K562 (cell line): ENCODE measurements at regions not wholly inside any gene's neighbourhood (a gene's known extent, or its start where the extent isn't known, plus 50 kb on each side); places are given as distances from the start of the nearest gene placed in this dataset.
A peak's percentile ranks its signal among the peaks of the same experiment; 100 is the strongest.

ENCODE experiments used
- ARID4B ChIP-seq: sonication (generic); formaldehyde crosslinking; IDR thresholded peaks from 2 replicates; pipeline ENCODE4 v1.8.0; 2022; ENCODE audit warnings: mild to moderate bottlenecking, missing genetic modification reagents
- CHD1 ChIP-seq: fragments of 200-600 bp; sonication (generic); IDR thresholded peaks from one replicate; pipeline ENCODE4 v1.6.1; 2012; ENCODE audit warnings: mild to moderate bottlenecking, moderate library complexity, low read length, inconsistent platforms
- ELK3 ChIP-seq: fragments of 450-650 bp; formaldehyde crosslinking; IDR thresholded peaks from 2 replicates; pipeline ENCODE4 v1.4.0; 2020; ENCODE audit warnings: mild to moderate bottlenecking
- KDM1A ChIP-seq, 2 experiments: fragments of 450-650 bp; IDR thresholded peaks; 2 replicates each; pipeline ENCODE4 v1.6.1; 2016; ENCODE audit warnings: mild to moderate bottlenecking in 2 of 2
- TRIM24 ChIP-seq, 2 experiments: fragments of 450-650 bp; IDR thresholded peaks; 2 replicates each; pipeline ENCODE4 v1.6.1; 2016
- ZFP30 ChIP-seq: fragments of 250-450 bp; sonication (Bioruptor Pico); IDR thresholded peaks from 2 replicates; pipeline ENCODE4 v1.8.0; 2022; ENCODE audit warnings: moderate library complexity, mild to moderate bottlenecking, inconsistent platforms, borderline replicate concordance
- ZNF311 ChIP-seq: fragments of 250-450 bp; sonication (Bioruptor Pico); IDR thresholded peaks from 2 replicates; pipeline ENCODE4 v1.4.0; 2020; ENCODE audit warnings: mild to moderate bottlenecking, moderate library complexity
- TF ChIP-seq, protein P1 (sequence below), 2 experiments: fragments of 450-650 bp; IDR thresholded peaks; 2 replicates each; pipeline ENCODE4 v1.6.1; 2016; ENCODE audit warnings: mild to moderate bottlenecking in 2 of 2, borderline replicate concordance in 1 of 2, low read depth in 1 of 2, moderate library complexity in 1 of 2
- TF ChIP-seq, protein P2 (sequence below): sonication (generic); formaldehyde crosslinking; IDR thresholded peaks from 2 replicates; pipeline ENCODE4 v1.8.1; 2022; ENCODE audit warnings: missing genetic modification reagents

DNA sequence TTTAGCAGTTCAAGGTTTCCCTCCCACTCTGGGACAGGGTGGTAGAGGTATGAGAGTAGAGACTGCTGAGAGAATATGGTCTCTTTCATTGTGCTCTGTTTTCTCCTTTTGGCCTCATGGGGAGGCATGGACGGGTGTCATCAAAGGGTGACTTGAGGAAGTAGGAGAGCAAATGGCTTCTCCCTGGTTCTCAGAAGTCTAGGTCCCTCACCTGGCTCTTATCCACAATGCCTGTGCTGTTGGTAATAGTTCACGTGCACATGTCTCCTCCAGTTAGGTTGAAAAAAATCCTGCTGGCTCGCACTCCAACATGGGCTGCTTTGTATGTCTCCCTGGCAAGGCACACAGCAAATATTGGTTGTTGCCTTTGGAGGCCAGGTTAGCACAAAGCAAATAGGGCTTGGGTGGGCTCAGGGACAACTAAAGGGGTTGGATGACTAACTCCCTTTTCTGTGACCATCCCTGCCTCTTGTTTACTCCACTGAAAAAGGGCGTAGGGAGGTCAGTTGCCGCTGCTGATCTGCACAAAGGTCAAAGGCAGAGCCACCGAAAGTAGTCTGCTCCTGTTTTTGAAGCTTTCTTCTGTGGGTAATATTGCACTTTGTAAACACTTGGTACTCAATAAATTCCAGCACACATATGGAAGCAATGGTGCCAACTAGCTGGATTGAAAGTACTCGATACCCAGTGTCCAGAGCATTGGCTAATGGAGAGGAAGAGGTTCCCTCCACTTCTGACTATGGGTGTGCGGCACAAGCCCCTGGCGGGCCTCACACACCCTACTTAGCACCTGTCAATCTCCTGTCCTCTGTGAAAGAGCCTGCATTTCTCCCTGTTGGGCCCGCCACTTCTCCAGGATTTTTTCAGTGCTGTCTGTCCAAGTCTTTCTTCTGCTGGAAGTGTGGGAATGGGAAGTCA, 121.8 kb downstream of the SLC38A6 start (continued):
- TF ChIP-seq, protein P1, sequence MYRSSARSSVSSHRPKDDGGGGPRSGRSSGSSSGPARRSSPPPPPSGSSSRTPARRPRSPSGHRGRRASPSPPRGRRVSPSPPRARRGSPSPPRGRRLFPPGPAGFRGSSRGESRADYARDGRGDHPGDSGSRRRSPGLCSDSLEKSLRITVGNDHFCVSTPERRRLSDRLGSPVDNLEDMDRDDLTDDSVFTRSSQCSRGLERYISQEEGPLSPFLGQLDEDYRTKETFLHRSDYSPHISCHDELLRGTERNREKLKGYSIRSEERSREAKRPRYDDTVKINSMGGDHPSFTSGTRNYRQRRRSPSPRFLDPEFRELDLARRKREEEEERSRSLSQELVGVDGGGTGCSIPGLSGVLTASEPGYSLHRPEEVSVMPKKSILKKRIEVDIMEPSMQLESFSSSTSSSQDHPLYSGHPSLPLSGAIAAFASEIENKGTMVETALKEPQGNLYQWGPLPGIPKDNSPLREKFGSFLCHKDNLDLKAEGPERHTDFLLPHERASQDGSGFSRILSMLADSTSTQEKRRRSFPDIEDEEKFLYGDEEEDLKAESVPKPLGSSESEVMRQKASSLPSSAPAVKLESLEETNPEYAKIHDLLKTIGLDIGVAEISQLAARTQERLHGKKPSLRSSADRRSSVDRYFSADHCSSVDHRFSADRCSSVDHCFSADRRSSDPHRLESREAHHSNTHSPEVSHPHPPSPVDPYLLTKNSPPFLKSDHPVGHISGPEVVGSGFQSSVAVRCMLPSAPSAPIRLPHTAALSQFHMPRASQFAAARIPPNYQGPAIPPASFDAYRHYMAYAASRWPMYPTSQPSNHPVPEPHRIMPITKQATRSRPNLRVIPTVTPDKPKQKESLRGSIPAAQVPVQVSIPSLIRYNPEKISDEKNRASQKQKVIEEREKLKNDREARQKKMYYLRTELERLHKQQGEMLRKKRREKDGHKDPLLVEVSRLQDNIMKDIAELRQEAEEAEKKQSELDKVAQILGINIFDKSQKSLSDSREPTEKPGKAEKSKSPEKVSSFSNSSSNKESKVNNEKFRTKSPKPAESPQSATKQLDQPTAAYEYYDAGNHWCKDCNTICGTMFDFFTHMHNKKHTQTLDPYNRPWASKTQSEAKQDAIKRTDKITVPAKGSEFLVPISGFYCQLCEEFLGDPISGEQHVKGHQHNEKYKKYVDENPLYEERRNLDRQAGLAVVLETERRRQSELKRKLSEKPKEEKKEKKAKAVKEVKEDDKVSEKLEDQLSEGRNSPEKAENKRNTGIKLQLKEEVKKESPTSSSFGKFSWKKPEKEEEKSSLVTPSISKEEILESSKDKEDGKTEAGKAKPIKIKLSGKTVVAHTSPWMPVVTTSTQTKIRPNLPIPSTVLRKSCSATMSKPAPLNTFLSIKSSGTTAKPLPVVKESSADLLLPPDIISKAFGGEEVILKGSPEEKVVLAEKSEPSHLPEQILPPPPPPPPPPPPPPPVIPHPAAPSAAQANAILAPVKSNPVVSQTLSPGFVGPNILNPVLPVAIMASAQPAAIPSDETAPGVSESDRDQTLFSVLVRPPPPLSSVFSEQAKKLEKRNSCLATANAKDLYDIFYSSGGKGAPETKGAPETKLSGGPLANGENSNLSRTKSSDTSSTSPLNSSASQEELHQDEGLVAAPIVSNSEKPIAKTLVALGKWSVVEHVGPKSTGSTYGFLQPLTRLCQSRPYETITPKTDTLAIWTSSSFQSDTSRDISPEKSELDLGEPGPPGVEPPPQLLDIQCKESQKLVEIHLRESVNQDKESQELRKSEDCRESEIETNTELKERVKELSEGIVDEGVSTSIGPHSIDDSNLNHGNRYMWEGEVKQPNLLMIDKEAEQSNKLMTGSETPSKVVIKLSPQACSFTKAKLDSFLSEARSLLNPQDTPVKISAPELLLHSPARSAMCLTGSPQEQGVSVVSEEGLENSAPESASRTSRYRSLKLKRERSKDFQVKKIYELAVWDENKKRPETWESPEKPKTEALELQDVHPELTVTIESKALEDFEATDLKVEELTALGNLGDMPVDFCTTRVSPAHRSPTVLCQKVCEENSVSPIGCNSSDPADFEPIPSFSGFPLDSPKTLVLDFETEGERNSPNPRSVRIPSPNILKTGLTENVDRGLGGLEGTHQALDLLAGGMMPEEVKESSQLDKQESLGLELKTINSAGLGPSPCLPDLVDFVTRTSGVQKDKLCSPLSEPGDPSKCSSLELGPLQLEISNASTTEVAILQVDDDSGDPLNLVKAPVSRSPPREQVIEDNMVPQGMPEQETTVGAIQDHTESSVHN (IDR thresholded peaks at IDR 0.05; ENCODE audit: borderline replicate concordance in 1 of 2, low read depth in 1 of 2) = no peak
- TF ChIP-seq, protein P2, sequence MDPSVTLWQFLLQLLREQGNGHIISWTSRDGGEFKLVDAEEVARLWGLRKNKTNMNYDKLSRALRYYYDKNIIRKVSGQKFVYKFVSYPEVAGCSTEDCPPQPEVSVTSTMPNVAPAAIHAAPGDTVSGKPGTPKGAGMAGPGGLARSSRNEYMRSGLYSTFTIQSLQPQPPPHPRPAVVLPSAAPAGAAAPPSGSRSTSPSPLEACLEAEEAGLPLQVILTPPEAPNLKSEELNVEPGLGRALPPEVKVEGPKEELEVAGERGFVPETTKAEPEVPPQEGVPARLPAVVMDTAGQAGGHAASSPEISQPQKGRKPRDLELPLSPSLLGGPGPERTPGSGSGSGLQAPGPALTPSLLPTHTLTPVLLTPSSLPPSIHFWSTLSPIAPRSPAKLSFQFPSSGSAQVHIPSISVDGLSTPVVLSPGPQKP = no peak
- TF ChIP-seq TRIM24 (IDR thresholded peaks at IDR 0.05) (no peak), ZNF311 (CRISPR knock-in tag) (0 out of 2 replicates have a peak, but pooled peaks have one; percentile 34), ARID4B (CRISPR knock-in tag) (no peak), KDM1A (IDR thresholded peaks at IDR 0.05) (no peak), ZFP30 (CRISPR knock-in tag) (no peak), CHD1 (no peak), ELK3 (CRISPR knock-in tag) (no peak)
